K562 (cell line): ENCODE measurements at regions not wholly inside any gene's neighbourhood (a gene's known extent, or its start where the extent isn't known, plus 50 kb on each side); places are given as distances from the start of the nearest gene placed in this dataset.

Experiments
- C11orf30 ChIP-seq: fragments of 450-650 bp; IDR thresholded peaks from 2 replicates; pipeline ENCODE4 v1.6.1; 2016; ENCODE audit warnings: low read depth, mild to moderate bottlenecking
- CREM ChIP-seq: IDR thresholded peaks from 2 replicates; pipeline ENCODE4 v1.6.1; 2014; ENCODE audit warnings: antibody characterized with exemption, low read depth
- CTCF ChIP-seq, 3 experiments: IDR thresholded peaks in 2 of 3; conservative IDR thresholded peaks in 1 of 3; 2 replicates each; pipeline ENCODE4 v1.5.1; 2011 to 2012; ENCODE audit warnings: low read length in 3 of 3, mild to moderate bottlenecking in 3 of 3, control low read depth in 2 of 3, improper control_type of control experiment in 1 of 3, inconsistent platforms in 1 of 3, low read depth in 1 of 3, mixed read lengths in 1 of 3, moderate library complexity in 1 of 3; ENCODE audit not compliant: insufficient read depth in 2 of 3
- HMGXB4 ChIP-seq: sonication (generic); formaldehyde crosslinking; IDR thresholded peaks from 2 replicates; pipeline ENCODE4 v1.8.1; 2023; ENCODE audit warnings: mild to moderate bottlenecking, missing genetic modification reagents
- KDM4B ChIP-seq, 2 experiments: fragments of 450-650 bp in 1 of 2; sonication (generic) in 1 of 2; IDR thresholded peaks; 2 replicates each; pipeline ENCODE4 v1.6.1; 2016 to 2017; ENCODE audit warnings: borderline replicate concordance in 2 of 2, antibody characterized with exemption in 1 of 2, low read depth in 1 of 2, mild to moderate bottlenecking in 1 of 2
- MECOM ChIP-seq: fragments of 250-450 bp; sonication (Bioruptor Pico); IDR thresholded peaks from 2 replicates; pipeline ENCODE4 v1.8.0; 2022; ENCODE audit warnings: inconsistent platforms
- MTA2 ChIP-seq: fragments of 450-650 bp; IDR thresholded peaks from 2 replicates; pipeline ENCODE4 v1.6.1; 2016; ENCODE audit warnings: low read depth
- PPARD ChIP-seq: fragments of 250-450 bp; sonication (Bioruptor Pico); IDR thresholded peaks from 2 replicates; pipeline ENCODE4 v1.8.0; 2022; ENCODE audit warnings: inconsistent platforms, mild to moderate bottlenecking, moderate library complexity
- RAD21 ChIP-seq, 2 experiments: fragments of 250-450 bp in 1 of 2; fragments of 450-650 bp in 1 of 2; sonication (Bioruptor Pico) in 1 of 2; formaldehyde crosslinking in 1 of 2; IDR thresholded peaks in 1 of 2; conservative IDR thresholded peaks in 1 of 2; 2 replicates each; pipeline versions ENCODE4 v1.4.0 to v1.8.0; 2020 to 2022; ENCODE audit warnings: mild to moderate bottlenecking in 2 of 2, moderate library complexity in 1 of 2
- RFX5 ChIP-seq: IDR thresholded peaks from 2 replicates; pipeline ENCODE4 v1.6.1; 2011; ENCODE audit warnings: low read depth, mild to moderate bottlenecking, improper control_type of control experiment, low read length
- SMAD2 ChIP-seq: fragments of 150-350 bp; IDR thresholded peaks from 2 replicates; pipeline ENCODE4 v1.6.1; 2014; ENCODE audit warnings: low read depth, mild to moderate bottlenecking, low read length
- TFE3 ChIP-seq: fragments of 450-650 bp; formaldehyde crosslinking; IDR thresholded peaks from 2 replicates; pipeline ENCODE4 v1.4.0; 2020; ENCODE audit warnings: mild to moderate bottlenecking, mixed read lengths
- TGIF2 ChIP-seq: sonication (generic); formaldehyde crosslinking; IDR thresholded peaks from 2 replicates; pipeline ENCODE4 v1.8.1; 2022; ENCODE audit warnings: mild to moderate bottlenecking, missing genetic modification reagents, moderate library complexity
- XRCC3 ChIP-seq: fragments of 450-650 bp; IDR thresholded peaks from 2 replicates; pipeline ENCODE4 v1.6.1; 2017; ENCODE audit warnings: mild to moderate bottlenecking, moderate library complexity
- ZBTB33 ChIP-seq: sonication (generic); formaldehyde crosslinking; IDR thresholded peaks from 2 replicates; pipeline ENCODE4 v1.8.1; 2023; ENCODE audit warnings: mild to moderate bottlenecking, missing genetic modification reagents
- ZNF518B ChIP-seq: fragments of 250-450 bp; sonication (Bioruptor Pico); IDR thresholded peaks from 2 replicates; pipeline ENCODE4 v1.5.0; 2021; ENCODE audit warnings: mild to moderate bottlenecking, moderate library complexity
- ZNF717 ChIP-seq: fragments of 250-450 bp; sonication (Bioruptor Pico); IDR thresholded peaks from 2 replicates; pipeline ENCODE4 v1.5.0; 2021

GRCh38 chr4:154024097-154024694 lies 235.3 kb upstream of the SFRP2 start (continued):
- TF ChIP-seq CTCF (IDR thresholded peaks at IDR 0.05 in 2 of 3, conservative IDR thresholded peaks at IDR 0.05 in 1 of 3; ENCODE audit: insufficient read depth in 2 of 3, low read depth in 1 of 3, low read length in 3 of 3) (peak; percentile 52 to 67 (median 59)), RAD21 (CRISPR knock-in tag; conservative IDR thresholded peaks at IDR 0.05 in 1 of 2, IDR thresholded peaks at IDR 0.05 in 1 of 2) (peak; percentile 55 to 69), PPARD (no peak), MTA2 (no peak), SMAD2 (no peak), TGIF2 (no peak), HMGXB4 (CRISPR knock-in tag) (no peak), ZNF717 (CRISPR knock-in tag) (no peak), RFX5 (no peak), TFE3 (0 out of 2 replicates have a peak, but pooled peaks have one; percentile 20), XRCC3 (no peak), C11orf30 (no peak), CREM (no peak), MECOM (no peak), KDM4B (IDR thresholded peaks at IDR 0.05; ENCODE audit: borderline replicate concordance in 2 of 2, low read depth in 1 of 2) (no peak), ZBTB33 (CRISPR knock-in tag) (no peak), ZNF518B (CRISPR knock-in tag) (no peak)
